Endothelial cell (in vitro differentiated cells): ENCODE measurements at regions not wholly inside any gene's neighbourhood (a gene's known extent, or its start where the extent isn't known, plus 50 kb on each side); places are given as distances from the start of the nearest gene placed in this dataset.

Experiments used
- DNase-seq: peaks from one replicate; pipeline ENCODE4 v3.0.0; 2021; ENCODE audit warnings: low spot score
- H3K27ac Mint-ChIP-seq: one replicate; pipeline ENCODE4 v1.8.0; 2021; ENCODE audit warnings: mixed read lengths, inconsistent platforms; ENCODE audit not compliant: unreplicated experiment
- H3K27me3 Mint-ChIP-seq: one replicate; pipeline ENCODE4 v1.8.0; 2021; ENCODE audit warnings: mild to moderate bottlenecking, moderate library complexity, mixed read lengths, inconsistent platforms; ENCODE audit not compliant: unreplicated experiment
- H3K36me3 Mint-ChIP-seq: one replicate; pipeline ENCODE4 v1.8.0; 2021; ENCODE audit warnings: mild to moderate bottlenecking, low read depth, mixed read lengths, inconsistent platforms; ENCODE audit not compliant: unreplicated experiment
- H3K4me1 Mint-ChIP-seq: one replicate; pipeline ENCODE4 v1.8.0; 2021; ENCODE audit warnings: mild to moderate bottlenecking, mixed read lengths, inconsistent platforms; ENCODE audit not compliant: unreplicated experiment
- H3K4me3 Mint-ChIP-seq: one replicate; pipeline ENCODE4 v1.8.0; 2021; ENCODE audit warnings: mild to moderate bottlenecking, mixed read lengths, inconsistent platforms; ENCODE audit not compliant: unreplicated experiment
- H3K9me3 Mint-ChIP-seq: one replicate; pipeline ENCODE4 v1.8.0; 2021; ENCODE audit warnings: mixed read lengths, inconsistent platforms; ENCODE audit not compliant: unreplicated experiment
- TF ChIP-seq, protein P1 (sequence below): fragments of 200-600 bp; sonication (generic); IDR thresholded peaks from one replicate; pipeline ENCODE4 v1.5.0; 2021; ENCODE audit warnings: antibody characterized with exemption; ENCODE audit not compliant: unreplicated experiment

DNA sequence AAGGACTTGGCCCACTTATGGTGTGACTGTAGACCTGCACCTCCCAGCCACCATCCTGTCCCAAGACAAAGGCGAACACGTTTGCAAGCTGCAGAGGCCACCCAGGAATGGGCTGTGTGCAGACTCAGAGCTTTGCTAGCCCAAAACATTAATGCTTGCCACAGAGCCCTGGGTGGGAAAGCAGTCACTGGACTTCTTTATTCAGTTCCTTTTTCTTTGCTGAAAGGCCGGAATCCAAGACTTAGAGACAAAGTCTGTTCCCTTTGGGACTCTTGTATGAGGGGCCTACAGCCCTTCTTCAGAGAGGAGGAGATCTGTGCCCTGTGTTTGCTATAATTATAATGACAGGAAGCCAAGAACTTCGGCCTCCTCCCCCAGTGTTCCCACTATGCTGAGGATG is 167.8 kb downstream of the DLEU7 start:
- Mint-ChIP-seq H3K27me3 (peaks cover 7% of the 10 kb centered on the region), H3K4me3 (no peak overlapping the region), H3K9me3 (no peaks in the 10 kb centered on the region), H3K4me1 (peaks cover 59% of the 10 kb centered on the region), H3K27ac (peak overlapping the region; percentile 49), H3K36me3 (no peaks in the 10 kb centered on the region)
- TF ChIP-seq, protein P1, sequence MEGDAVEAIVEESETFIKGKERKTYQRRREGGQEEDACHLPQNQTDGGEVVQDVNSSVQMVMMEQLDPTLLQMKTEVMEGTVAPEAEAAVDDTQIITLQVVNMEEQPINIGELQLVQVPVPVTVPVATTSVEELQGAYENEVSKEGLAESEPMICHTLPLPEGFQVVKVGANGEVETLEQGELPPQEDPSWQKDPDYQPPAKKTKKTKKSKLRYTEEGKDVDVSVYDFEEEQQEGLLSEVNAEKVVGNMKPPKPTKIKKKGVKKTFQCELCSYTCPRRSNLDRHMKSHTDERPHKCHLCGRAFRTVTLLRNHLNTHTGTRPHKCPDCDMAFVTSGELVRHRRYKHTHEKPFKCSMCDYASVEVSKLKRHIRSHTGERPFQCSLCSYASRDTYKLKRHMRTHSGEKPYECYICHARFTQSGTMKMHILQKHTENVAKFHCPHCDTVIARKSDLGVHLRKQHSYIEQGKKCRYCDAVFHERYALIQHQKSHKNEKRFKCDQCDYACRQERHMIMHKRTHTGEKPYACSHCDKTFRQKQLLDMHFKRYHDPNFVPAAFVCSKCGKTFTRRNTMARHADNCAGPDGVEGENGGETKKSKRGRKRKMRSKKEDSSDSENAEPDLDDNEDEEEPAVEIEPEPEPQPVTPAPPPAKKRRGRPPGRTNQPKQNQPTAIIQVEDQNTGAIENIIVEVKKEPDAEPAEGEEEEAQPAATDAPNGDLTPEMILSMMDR = no peak
- DNase-seq = no peak

DNA sequence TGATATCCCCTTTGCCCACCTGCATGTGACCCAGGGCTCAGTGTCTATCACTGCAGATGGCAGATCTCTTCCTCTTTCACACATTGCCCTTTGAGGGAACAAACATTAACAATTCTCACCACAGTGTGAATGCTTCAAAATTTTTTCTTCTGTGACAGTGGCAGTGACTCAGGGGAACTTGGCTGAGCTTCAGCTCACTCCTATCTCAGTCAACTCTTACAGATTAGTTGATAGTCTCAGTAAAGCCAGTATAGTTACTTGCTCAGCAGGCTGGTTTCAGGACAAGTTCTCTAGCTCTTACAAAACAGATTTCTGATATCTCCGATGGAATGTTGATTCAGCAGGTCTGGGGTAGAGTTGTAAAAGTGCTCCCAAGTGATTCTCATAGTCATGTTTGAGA is 166.9 kb downstream of the DLEU7 start:
- H3K36me3 Mint-ChIP-seq = no peaks in the 10 kb centered on the region
- TF ChIP-seq, protein P1 = no peak
- no peak overlapping the region for H3K4me3 Mint-ChIP-seq
- H3K27ac Mint-ChIP-seq = peak overlapping the region; percentile 55
- H3K27me3 Mint-ChIP-seq = peaks cover 7% of the 10 kb centered on the region
- H3K4me1 Mint-ChIP-seq = peaks cover 49% of the 10 kb centered on the region
- no peaks in the 10 kb centered on the region for H3K9me3 Mint-ChIP-seq
- no peak for DNase-seq

DNA sequence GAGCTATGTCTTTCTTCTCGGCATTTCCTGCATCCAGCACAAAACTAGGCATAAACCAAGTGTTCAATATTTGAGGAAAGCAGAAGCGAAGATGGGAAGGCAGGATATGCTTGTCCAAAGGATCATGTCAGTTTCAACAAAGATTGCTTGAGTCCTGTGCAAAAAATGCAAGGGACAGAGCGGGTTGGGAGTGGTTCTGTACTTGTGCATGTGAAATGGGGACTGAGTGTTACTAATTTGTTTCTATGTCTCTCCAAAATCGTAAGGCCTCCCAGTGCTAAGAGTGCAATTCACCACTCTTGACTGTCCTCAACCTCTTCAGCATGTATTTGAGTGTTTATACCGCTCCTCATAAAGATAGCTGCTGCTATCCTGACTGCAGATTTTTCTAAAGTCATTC is 166.2 kb downstream of the DLEU7 start:
- DNase-seq = no peak
- Mint-ChIP-seq H3K27ac (no peak overlapping the region), H3K4me3 (no peak overlapping the region), H3K4me1 (peaks cover 44% of the 10 kb centered on the region), H3K27me3 (peaks cover 7% of the 10 kb centered on the region), H3K9me3 (no peaks in the 10 kb centered on the region), H3K36me3 (no peaks in the 10 kb centered on the region)
- TF ChIP-seq, protein P1 = no peak

DNA sequence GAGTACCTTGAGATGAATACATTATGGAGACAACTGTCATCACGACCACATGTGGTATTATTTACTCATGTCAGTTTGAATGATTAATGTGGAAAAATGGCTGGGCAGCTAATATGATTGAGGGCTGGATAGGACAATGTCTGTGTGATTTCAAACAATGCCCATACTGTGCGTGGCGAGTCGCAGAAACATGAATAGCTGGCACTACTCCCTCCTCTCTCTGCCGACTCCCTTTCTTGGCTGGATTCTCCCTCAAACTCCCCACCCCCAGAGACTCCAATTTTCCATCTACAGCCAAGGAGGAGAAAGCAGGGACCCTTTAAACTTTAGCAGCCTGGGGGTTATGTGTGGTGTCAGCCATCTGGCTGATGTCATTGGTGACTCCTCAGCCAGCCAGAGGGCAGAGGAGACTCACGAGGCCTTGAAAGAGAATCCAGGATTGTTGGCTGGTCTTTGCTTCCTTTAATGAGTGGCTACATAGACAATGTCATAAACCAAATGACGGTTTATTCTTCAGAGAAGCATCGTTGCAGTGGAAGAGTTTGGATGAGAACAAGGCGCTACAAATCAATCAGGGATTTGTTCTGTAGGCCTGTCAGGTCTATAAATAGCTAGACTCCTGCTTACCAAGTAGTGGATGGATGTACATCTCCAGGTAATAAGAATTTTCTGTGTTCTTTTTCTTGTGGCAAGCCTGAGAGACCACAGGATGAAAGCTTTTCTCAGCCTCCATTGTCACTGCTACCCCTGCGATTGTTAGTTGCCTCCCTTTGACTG is 165.6 kb downstream of the DLEU7 start:
- Mint-ChIP-seq H3K27me3 (peaks cover 7% of the 10 kb centered on the region), H3K4me3 (no peak overlapping the region), H3K4me1 (peaks cover 43% of the 10 kb centered on the region), H3K36me3 (no peaks in the 10 kb centered on the region), H3K27ac (no peak overlapping the region), H3K9me3 (no peaks in the 10 kb centered on the region)
- TF ChIP-seq, protein P1 = no peak
- no peak for DNase-seq

DNA sequence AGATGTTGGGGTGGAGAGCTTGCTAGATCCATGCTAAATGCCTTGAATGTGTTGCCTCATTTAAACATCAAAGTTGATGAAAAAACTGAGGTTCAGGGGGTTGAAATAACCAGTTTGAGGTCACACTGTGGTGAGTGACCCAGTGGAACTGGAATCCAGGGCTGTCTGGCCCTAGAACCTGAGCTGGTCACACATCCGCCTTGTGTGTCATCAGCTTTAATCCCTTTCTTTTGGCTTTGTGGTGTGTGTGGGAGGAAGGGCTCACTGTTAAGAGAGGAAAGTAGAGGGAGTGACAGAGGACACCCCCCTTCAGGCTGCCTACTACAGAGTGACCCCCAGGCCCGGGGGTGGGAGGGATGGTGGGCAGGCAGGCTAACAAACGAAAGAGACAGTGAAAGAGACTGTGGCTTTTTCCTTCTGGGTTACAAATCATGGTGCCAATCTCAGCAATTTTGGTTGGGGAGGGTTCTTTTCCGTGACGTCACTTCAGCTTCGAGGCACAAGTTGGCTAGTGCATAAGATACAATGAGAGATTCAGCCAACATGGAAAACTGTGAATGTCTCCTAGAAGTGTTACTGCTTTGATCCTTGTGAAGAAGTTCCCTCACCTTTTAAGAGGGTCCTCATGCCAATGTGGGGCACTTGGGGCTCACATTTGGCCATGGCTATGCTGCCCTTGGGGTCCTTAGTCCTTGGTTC is 164.9 kb downstream of the DLEU7 start:
- peaks cover 7% of the 10 kb centered on the region for H3K27me3 Mint-ChIP-seq
- H3K36me3 Mint-ChIP-seq = no peaks in the 10 kb centered on the region
- no peak overlapping the region for H3K27ac Mint-ChIP-seq
- no peak for DNase-seq
- H3K4me3 Mint-ChIP-seq = no peak overlapping the region
- no peaks in the 10 kb centered on the region for H3K9me3 Mint-ChIP-seq
- H3K4me1 Mint-ChIP-seq = peaks cover 45% of the 10 kb centered on the region
- TF ChIP-seq, protein P1 = no peak
